Fibroblast of lung (primary cell): ENCODE measurements at regions not wholly inside any gene's neighbourhood (a gene's known extent, or its start where the extent isn't known, plus 50 kb on each side); places are given as distances from the start of the nearest gene placed in this dataset.

Experiments used
- EZH2 ChIP-seq: IDR thresholded peaks from 2 replicates; pipeline ENCODE4 v1.5.1; 2012; ENCODE audit warnings: low read length, control low read depth, mild to moderate bottlenecking; ENCODE audit errors: missing control alignments
- TF ChIP-seq, protein P1 (sequence below), 2 donors: IDR thresholded peaks in 1 of 2; conservative IDR thresholded peaks in 1 of 2; 1 replicate in 1 of 2; 2 replicates in 1 of 2; pipeline ENCODE4 v1.5.1; 2011 to 2012; ENCODE audit warnings: low read length in 2 of 2, control low read depth in 1 of 2, inconsistent platforms in 1 of 2, low read depth in 1 of 2, mild to moderate bottlenecking in 1 of 2

DNA sequence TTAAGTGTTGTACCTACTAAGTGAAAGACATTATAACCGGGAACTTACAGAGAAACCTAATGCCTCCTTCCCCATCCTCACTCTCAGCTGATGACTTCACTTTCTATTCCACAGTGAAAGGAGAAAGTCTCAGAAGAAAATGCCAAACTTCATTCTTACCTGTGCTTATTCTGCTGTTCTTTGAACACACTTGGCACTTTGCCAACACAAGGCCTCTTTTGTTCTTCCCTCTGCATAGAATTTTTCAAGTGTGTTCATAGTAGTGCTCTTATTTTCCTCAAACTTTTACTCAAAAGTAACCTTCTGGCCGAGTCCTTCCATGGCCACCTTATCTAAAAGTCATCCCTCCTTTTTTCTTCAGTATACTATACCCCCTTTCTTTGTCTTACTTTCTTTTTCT, 59.4 kb upstream of the ETV1 start:
- TF ChIP-seq EZH2 = no peak
- TF ChIP-seq, protein P1, sequence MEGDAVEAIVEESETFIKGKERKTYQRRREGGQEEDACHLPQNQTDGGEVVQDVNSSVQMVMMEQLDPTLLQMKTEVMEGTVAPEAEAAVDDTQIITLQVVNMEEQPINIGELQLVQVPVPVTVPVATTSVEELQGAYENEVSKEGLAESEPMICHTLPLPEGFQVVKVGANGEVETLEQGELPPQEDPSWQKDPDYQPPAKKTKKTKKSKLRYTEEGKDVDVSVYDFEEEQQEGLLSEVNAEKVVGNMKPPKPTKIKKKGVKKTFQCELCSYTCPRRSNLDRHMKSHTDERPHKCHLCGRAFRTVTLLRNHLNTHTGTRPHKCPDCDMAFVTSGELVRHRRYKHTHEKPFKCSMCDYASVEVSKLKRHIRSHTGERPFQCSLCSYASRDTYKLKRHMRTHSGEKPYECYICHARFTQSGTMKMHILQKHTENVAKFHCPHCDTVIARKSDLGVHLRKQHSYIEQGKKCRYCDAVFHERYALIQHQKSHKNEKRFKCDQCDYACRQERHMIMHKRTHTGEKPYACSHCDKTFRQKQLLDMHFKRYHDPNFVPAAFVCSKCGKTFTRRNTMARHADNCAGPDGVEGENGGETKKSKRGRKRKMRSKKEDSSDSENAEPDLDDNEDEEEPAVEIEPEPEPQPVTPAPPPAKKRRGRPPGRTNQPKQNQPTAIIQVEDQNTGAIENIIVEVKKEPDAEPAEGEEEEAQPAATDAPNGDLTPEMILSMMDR (conservative IDR thresholded peaks at IDR 0.05 in 1 of 2, IDR thresholded peaks at IDR 0.05 in 1 of 2; ENCODE audit: low read depth in 1 of 2, low read length in 2 of 2) = no peak
